ENCODE measurements at regions not wholly inside any gene's neighbourhood (a gene's known extent, or its start where the extent isn't known, plus 50 kb on each side); places are given as distances from the start of the nearest gene placed in this dataset.
"Not testable (repeated sequence)": the region's sequence is repeated elsewhere in the genome, so short reads cannot be mapped to it uniquely, and the experiment has no call there.

- Histone ChIP-seq H3K27ac (no peak overlapping the region), H3K4me3 (no peak overlapping the region), H3K9me3 (no peaks in the 10 kb centered on the region), H3K36me3 (no peaks in the 10 kb centered on the region), H3K27me3 (no peaks in the 10 kb centered on the region), H3K4me1 (no peaks in the 10 kb centered on the region)
- TF ChIP-seq, protein P1, sequence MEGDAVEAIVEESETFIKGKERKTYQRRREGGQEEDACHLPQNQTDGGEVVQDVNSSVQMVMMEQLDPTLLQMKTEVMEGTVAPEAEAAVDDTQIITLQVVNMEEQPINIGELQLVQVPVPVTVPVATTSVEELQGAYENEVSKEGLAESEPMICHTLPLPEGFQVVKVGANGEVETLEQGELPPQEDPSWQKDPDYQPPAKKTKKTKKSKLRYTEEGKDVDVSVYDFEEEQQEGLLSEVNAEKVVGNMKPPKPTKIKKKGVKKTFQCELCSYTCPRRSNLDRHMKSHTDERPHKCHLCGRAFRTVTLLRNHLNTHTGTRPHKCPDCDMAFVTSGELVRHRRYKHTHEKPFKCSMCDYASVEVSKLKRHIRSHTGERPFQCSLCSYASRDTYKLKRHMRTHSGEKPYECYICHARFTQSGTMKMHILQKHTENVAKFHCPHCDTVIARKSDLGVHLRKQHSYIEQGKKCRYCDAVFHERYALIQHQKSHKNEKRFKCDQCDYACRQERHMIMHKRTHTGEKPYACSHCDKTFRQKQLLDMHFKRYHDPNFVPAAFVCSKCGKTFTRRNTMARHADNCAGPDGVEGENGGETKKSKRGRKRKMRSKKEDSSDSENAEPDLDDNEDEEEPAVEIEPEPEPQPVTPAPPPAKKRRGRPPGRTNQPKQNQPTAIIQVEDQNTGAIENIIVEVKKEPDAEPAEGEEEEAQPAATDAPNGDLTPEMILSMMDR (IDR thresholded peaks at IDR 0.05) = no peak
- no peak for TF ChIP-seq POLR2A (IDR thresholded peaks at IDR 0.05)
- intact Hi-C loops (cut with DNase I) = no loop called here
- ATAC-seq (no peak), DNase-seq (no peak)
- WGBS, 4 donors = 61 to 72% (median 70%) methylated on average over 2 of the region's 2 CpGs
Observed at GRCh38 chr10:109055243-109055642, 868.1 kb downstream of the XPNPEP1 start.

DNA sequence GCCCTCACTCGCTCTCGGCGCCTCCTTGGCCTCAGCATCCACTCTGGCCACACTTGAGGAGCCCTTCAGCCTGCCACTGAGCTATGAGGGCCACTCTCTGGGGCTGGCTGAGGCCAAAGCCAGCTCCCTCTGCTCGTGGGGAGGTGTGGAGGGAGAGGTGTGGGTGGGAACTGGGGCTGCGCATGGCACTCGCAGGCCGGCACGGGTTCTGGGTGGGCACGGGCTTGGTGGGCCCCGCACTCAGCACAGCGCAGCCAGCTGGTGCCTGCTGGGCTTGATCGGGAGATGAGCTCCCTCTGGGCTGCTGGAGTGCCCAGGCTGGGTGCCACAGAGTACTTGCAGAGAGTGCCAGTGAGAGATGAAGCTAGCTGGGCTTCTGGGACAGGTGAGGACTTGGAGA, 875.5 kb downstream of the XPNPEP1 start:
- peak in 1 of 4 donors; percentile 15 for ATAC-seq
- intact Hi-C loops (cut with DNase I) = no loop called here

DNA sequence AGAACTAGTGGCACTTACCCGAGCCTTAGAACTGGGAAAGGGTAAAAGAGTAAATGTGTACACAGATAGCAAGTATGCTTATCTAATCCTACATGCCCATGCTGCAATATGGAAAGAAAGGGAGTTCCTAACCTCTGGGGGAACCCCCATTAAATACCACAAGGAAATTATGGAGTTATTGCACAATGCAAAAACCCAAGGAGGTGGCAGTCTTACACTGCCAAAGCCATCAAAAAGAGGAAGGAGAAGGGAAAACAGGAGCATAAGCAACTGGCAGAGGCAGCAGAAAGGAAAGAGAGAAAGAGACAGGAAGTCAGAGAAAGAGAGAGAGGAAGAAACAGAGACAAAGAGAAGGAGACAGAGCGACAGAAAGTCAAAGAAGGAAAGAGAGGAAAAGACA, 876.9 kb downstream of the XPNPEP1 start:
- H3K4me1 ChIP-seq; H3K27ac ChIP-seq; intact Hi-C loops (cut with DNase I); H3K4me3 ChIP-seq; DNase-seq; ATAC-seq; H3K36me3 ChIP-seq; H3K27me3 ChIP-seq: not testable (repeated sequence)
- peaks cover 0 to 15% (median 5%) of the 10 kb centered on the region in 12 donors for H3K9me3 ChIP-seq
- WGBS, 4 donors = 63 to 76% (median 67%) methylated on average over 2 of the region's 2 CpGs

More for the DNA sequence above, 875.5 kb downstream of the XPNPEP1 start:
- Histone ChIP-seq H3K4me1 (no peaks in the 10 kb centered on the region), H3K27me3 (no peaks in the 10 kb centered on the region), H3K4me3 (no peak overlapping the region), H3K27ac (no peak overlapping the region), H3K9me3 (peaks cover 0 to under 1% (median 0%) of the 10 kb centered on the region in 12 donors), H3K36me3 (no peaks in the 10 kb centered on the region)
- WGBS, 4 donors = 86 to 95% (median 90%) methylated on average over 9 to 12 of the region's 12 CpGs
- DNase-seq = no peak
- TF ChIP-seq POLR2A (IDR thresholded peaks at IDR 0.05) = no peak
- TF ChIP-seq, protein P1 (IDR thresholded peaks at IDR 0.05) = no peak

- WGBS, 4 donors = 91 to 94% (median 92%) methylated on average over 4 to 17 of the region's 17 CpGs
- intact Hi-C loops (cut with DNase I) = no loop called here
- Histone ChIP-seq H3K9me3 (peaks cover 0 to 19% (median 6%) of the 10 kb centered on the region in 12 donors), H3K4me1 (no peaks in the 10 kb centered on the region), H3K27ac (no peak overlapping the region), H3K36me3 (no peaks in the 10 kb centered on the region), H3K27me3 (peaks cover 0 to 4% (median 0%) of the 10 kb centered on the region in 9 donors), H3K4me3 (no peak overlapping the region)
- TF ChIP-seq, protein P1 (IDR thresholded peaks at IDR 0.05) = no peak
- TF ChIP-seq POLR2A (IDR thresholded peaks at IDR 0.05) = no peak
- DNase-seq = no peak
- ATAC-seq = no peak
Observed at GRCh38 chr10:109040622-109041021, 882.7 kb downstream of the XPNPEP1 start.

DNA sequence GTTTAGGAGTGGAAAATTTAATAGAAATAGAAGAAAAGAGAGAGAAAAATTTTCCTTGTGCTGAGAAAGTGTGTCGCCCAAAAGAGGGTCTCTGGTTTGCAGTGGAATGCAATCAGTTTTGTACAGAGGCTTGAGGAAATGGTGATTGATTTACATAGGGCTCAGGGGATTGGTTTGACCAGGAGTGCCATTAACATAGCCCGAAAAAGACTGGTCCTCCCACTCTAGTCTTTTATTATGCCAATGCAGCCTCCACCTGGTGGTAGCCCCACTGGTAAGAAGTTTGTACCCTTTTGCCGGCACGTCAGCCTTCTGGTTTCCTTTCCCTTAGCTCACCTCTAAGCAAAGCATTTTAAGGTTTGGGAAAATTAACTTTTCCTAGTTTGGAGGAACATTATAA, 885.3 kb downstream of the XPNPEP1 start:
- ATAC-seq = no peak
- Histone ChIP-seq H3K27ac (no peak overlapping the region), H3K4me1 (no peaks in the 10 kb centered on the region), H3K36me3 (no peaks in the 10 kb centered on the region), H3K4me3 (no peak overlapping the region), H3K9me3 (peaks cover 0 to 19% (median 6%) of the 10 kb centered on the region in 12 donors), H3K27me3 (peaks cover 0 to 13% (median 0%) of the 10 kb centered on the region in 9 donors)
- WGBS, 4 donors = 77 to 81% (median 80%) methylated on average over 4 of the region's 4 CpGs
- DNase-seq = no peak
- intact Hi-C loops (cut with DNase I) = no loop called here
- TF ChIP-seq POLR2A (IDR thresholded peaks at IDR 0.05) = no peak
- TF ChIP-seq, protein P1 (IDR thresholded peaks at IDR 0.05) = no peak

All from heart left ventricle (tissue), 16 donors.